Loucy (cell line): ENCODE measurements at regions not wholly inside any gene's neighbourhood (a gene's known extent, or its start where the extent isn't known, plus 50 kb on each side); places are given as distances from the start of the nearest gene placed in this dataset.

ENCODE experiments used
- EZH2phosphoT487 ChIP-seq: fragments of 200-600 bp; IDR thresholded peaks from 2 replicates; pipeline ENCODE4 v1.6.1; 2018; ENCODE audit warnings: antibody characterized with exemption, mild to moderate bottlenecking, moderate library complexity, borderline replicate concordance
- TF ChIP-seq, protein P1 (sequence below): fragments of 200-600 bp; sonication (generic); conservative IDR thresholded peaks from 2 replicates; pipeline ENCODE4 v1.5.1; 2014; ENCODE audit warnings: mild to moderate bottlenecking, antibody characterized with exemption, low read length

DNA sequence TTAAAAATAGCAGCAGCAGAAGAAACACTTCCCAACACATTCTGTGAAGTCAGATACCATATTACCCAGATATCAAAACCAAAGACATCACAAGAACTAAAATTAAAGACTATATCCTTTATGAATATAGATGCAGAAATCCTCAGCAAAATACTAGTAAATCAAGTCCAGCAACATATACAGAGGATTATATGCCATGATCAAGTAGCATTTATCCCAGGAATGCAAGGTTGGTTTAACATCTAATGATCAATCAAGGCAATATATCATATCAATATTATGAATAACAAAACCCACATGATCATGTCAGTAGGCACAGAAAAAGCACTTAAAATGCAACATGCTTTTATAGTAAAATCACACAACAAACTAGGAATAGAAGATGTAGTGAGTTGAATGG lies 88.1 kb downstream of the RPS24 start:
- TF ChIP-seq, protein P1, sequence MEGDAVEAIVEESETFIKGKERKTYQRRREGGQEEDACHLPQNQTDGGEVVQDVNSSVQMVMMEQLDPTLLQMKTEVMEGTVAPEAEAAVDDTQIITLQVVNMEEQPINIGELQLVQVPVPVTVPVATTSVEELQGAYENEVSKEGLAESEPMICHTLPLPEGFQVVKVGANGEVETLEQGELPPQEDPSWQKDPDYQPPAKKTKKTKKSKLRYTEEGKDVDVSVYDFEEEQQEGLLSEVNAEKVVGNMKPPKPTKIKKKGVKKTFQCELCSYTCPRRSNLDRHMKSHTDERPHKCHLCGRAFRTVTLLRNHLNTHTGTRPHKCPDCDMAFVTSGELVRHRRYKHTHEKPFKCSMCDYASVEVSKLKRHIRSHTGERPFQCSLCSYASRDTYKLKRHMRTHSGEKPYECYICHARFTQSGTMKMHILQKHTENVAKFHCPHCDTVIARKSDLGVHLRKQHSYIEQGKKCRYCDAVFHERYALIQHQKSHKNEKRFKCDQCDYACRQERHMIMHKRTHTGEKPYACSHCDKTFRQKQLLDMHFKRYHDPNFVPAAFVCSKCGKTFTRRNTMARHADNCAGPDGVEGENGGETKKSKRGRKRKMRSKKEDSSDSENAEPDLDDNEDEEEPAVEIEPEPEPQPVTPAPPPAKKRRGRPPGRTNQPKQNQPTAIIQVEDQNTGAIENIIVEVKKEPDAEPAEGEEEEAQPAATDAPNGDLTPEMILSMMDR = no peak
- no peak for TF ChIP-seq EZH2phosphoT487
